Sigmoid colon (tissue), 6 donors: ENCODE measurements at regions not wholly inside any gene's neighbourhood (a gene's known extent, or its start where the extent isn't known, plus 50 kb on each side); places are given as distances from the start of the nearest gene placed in this dataset.

Experiments
- DNase-seq: peaks from one replicate; pipeline ENCODE4 v3.0.0-alpha.2; 2019
- H3K27ac ChIP-seq, 4 donors: fragments of 200-600 bp; sonication (generic); one replicate each; pipeline ENCODE4 v1.5.1; 2016 to 2019; ENCODE audit warnings: mild to moderate bottlenecking in 1 of 4
- H3K27me3 ChIP-seq, 3 donors: fragments of 200-600 bp; sonication (generic); one replicate each; pipeline ENCODE4 v1.5.1; 2019; ENCODE audit warnings: mild to moderate bottlenecking in 1 of 3
- H3K36me3 ChIP-seq, 4 donors: fragments of 200-600 bp; sonication (generic); one replicate each; pipeline ENCODE4 v1.5.1; 2016 to 2019
- H3K4me1 ChIP-seq, 4 donors: fragments of 200-600 bp; sonication (generic); one replicate each; pipeline ENCODE4 v1.5.1; 2017 to 2019
- H3K4me3 ChIP-seq, 4 donors: fragments of 200-600 bp; sonication (generic); one replicate each; pipeline ENCODE4 v1.5.1; 2017 to 2019; ENCODE audit warnings: mild to moderate bottlenecking in 2 of 4, moderate library complexity in 1 of 4
- H3K9me3 ChIP-seq, 4 donors: fragments of 200-600 bp in 3 of 4; sonication (generic) in 3 of 4; one replicate each; pipeline versions ENCODE4 v1.5.1 to v1.6.1; 2013 to 2019
- CTCF ChIP-seq, 4 experiments: fragments of 450-650 bp in 3 of 4; fragments of 200-600 bp in 1 of 4; IDR thresholded peaks; one replicate each; pipeline ENCODE4 v1.5.1; 2016 to 2019; ENCODE audit warnings: antibody characterized with exemption in 4 of 4, mild to moderate bottlenecking in 3 of 4, moderate library complexity in 2 of 4
- EP300 ChIP-seq, 4 donors: sonication (generic); formaldehyde crosslinking; IDR thresholded peaks; one replicate each; pipeline ENCODE4 v1.6.1; 2017; ENCODE audit warnings: antibody characterized with exemption in 4 of 4
- POLR2A ChIP-seq, 2 donors: fragments of 450-650 bp; IDR thresholded peaks; one replicate each; pipeline ENCODE4 v1.6.1; 2016; ENCODE audit warnings: antibody characterized with exemption in 2 of 2, mild to moderate bottlenecking in 2 of 2, moderate library complexity in 2 of 2
- POLR2AphosphoS5 ChIP-seq, 4 donors: sonication (generic); formaldehyde crosslinking; IDR thresholded peaks; one replicate each; pipeline ENCODE4 v1.6.1; 2017; ENCODE audit warnings: antibody characterized with exemption in 4 of 4
- WGBS, 2 donors: extraction: QIAGEN DNeasy Blood & Tissue Kit; methylation state at CpG; one replicate each; pipeline ENCODE4 v1.1.7; 2013; 5-methylcytosine and 5-hydroxymethylcytosine counted together
- intact Hi-C: fragments of 100-400 bp; cut with DNase I; formaldehyde crosslinking; loops from one replicate; pipeline ENCODE4 v1.15.1; 2023
- donor health status: healthy with polysubstance abuse.
- donor health status: healthy.

- WGBS, 2 donors: 61 to 73% methylated on average over 16 of the region's 16 CpGs
- peaks cover 0 to 13% (median 0%) of the 10 kb centered on the region in 3 donors for H3K27me3 ChIP-seq
- intact Hi-C loops: no loop called here
- no peaks in the 10 kb centered on the region for H3K9me3 ChIP-seq
- H3K4me1 ChIP-seq: no peaks in the 10 kb centered on the region
- H3K36me3 ChIP-seq: no peaks in the 10 kb centered on the region
- TF ChIP-seq POLR2AphosphoS5 (IDR thresholded peaks at IDR 0.05) (no peak), CTCF (IDR thresholded peaks at IDR 0.05) (no peak), EP300 (IDR thresholded peaks at IDR 0.05) (no peak), POLR2A (IDR thresholded peaks at IDR 0.05) (no peak)
- no peak overlapping the region for H3K4me3 ChIP-seq
- no peak for DNase-seq
- H3K27ac ChIP-seq: no peak overlapping the region
Measured at GRCh38 chr12:125220404-125221273, 155.4 kb downstream of the AACS start.

- H3K4me3 ChIP-seq: no peak overlapping the region
- H3K27ac ChIP-seq: no peak overlapping the region
- no peak for DNase-seq
- H3K4me1 ChIP-seq: no peaks in the 10 kb centered on the region
- no peaks in the 10 kb centered on the region for H3K9me3 ChIP-seq
- TF ChIP-seq POLR2A (IDR thresholded peaks at IDR 0.05): no peak
- no peak for TF ChIP-seq EP300 (IDR thresholded peaks at IDR 0.05)
- no peak for TF ChIP-seq POLR2AphosphoS5 (IDR thresholded peaks at IDR 0.05)
- TF ChIP-seq CTCF (IDR thresholded peaks at IDR 0.05): no peak
- intact Hi-C loops: no loop called here
- peaks cover 0 to 13% (median 0%) of the 10 kb centered on the region in 3 donors for H3K27me3 ChIP-seq
- 82 to 86% methylated on average over 4 of the region's 4 CpGs for WGBS, 2 donors
- no peaks in the 10 kb centered on the region for H3K36me3 ChIP-seq
Measured at GRCh38 chr12:125221602-125222001, 156.4 kb downstream of the AACS start.

- Histone ChIP-seq H3K36me3 (no peaks in the 10 kb centered on the region), H3K9me3 (no peaks in the 10 kb centered on the region), H3K4me3 (no peak overlapping the region), H3K27ac (no peak overlapping the region), H3K4me1 (no peaks in the 10 kb centered on the region), H3K27me3 (peaks cover 0 to 13% (median 0%) of the 10 kb centered on the region in 3 donors)
- DNase-seq: no peak
- intact Hi-C loops: no loop called here
- TF ChIP-seq POLR2AphosphoS5 (IDR thresholded peaks at IDR 0.05) (no peak), CTCF (IDR thresholded peaks at IDR 0.05) (no peak), EP300 (IDR thresholded peaks at IDR 0.05) (no peak), POLR2A (IDR thresholded peaks at IDR 0.05) (no peak)
- WGBS, 2 donors: 36 to 62% methylated on average over 3 of the region's 3 CpGs
Measured at GRCh38 chr12:125222876-125223275, 157.6 kb downstream of the AACS start.

DNA sequence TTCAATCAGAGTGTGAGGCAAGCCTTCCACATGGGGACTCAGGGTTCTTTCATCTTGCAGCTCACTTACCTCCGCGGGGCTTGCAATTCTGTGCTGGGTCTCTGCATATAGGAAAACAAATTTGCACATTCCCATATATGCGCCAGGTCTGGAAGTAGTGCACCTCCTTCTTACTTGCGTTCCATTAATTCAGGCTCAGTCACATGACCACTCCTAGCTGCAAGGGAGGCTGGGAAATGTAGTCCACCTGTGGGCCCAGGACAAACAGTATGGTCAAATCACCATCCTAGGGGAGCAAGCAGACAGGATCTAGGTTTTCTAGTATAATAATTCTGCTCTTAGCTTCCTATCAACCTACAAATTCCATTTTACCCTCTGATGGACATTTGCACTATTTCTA is 160.4 kb downstream of the AACS start:
- no peak overlapping the region for H3K27ac ChIP-seq
- WGBS, 2 donors: 94 to 96% methylated on average over 4 of the region's 4 CpGs
- H3K27me3 ChIP-seq: peaks cover 0 to 5% (median 0%) of the 10 kb centered on the region in 3 donors
- H3K36me3 ChIP-seq: no peaks in the 10 kb centered on the region
- H3K4me1 ChIP-seq: no peaks in the 10 kb centered on the region
- TF ChIP-seq POLR2A (IDR thresholded peaks at IDR 0.05) (no peak), CTCF (IDR thresholded peaks at IDR 0.05) (no peak), EP300 (IDR thresholded peaks at IDR 0.05) (no peak), POLR2AphosphoS5 (IDR thresholded peaks at IDR 0.05) (no peak)
- H3K9me3 ChIP-seq: no peaks in the 10 kb centered on the region
- intact Hi-C loops: no loop called here
- DNase-seq: no peak
- H3K4me3 ChIP-seq: no peak overlapping the region
